Liver (tissue), 8 donors: ENCODE measurements at regions not wholly inside any gene's neighbourhood (a gene's known extent, or its start where the extent isn't known, plus 50 kb on each side); places are given as distances from the start of the nearest gene placed in this dataset.

Source experiments
- DNase-seq: peaks from one replicate; pipeline ENCODE4 v3.0.0-alpha.2; 2017; ENCODE audit warnings: low spot score
- H3K27ac ChIP-seq, 2 donors: one replicate each; pipeline ENCODE4 v1.7.0; 2013; ENCODE audit warnings: inconsistent platforms in 2 of 2, low read length in 2 of 2, control low read depth in 1 of 2, low read depth in 1 of 2, mild to moderate bottlenecking in 1 of 2
- H3K27me3 ChIP-seq, 4 donors: one replicate each; pipeline versions ENCODE4 v1.6.1 to v1.7.0; 2013; ENCODE audit warnings: low read length in 3 of 4, inconsistent platforms in 1 of 4, mild to moderate bottlenecking in 1 of 4, moderate library complexity in 1 of 4; ENCODE audit not compliant: control insufficient read depth in 4 of 4, insufficient read depth in 4 of 4
- H3K36me3 ChIP-seq, 4 donors: one replicate each; pipeline versions ENCODE4 v1.6.1 to v1.7.0; 2013; ENCODE audit warnings: low read length in 3 of 4, mild to moderate bottlenecking in 3 of 4, low read depth in 1 of 4, moderate library complexity in 1 of 4; ENCODE audit not compliant: control insufficient read depth in 4 of 4, insufficient read depth in 3 of 4
- H3K4me1 ChIP-seq, 4 donors: one replicate each; pipeline versions ENCODE4 v1.6.1 to v1.7.0; 2013; ENCODE audit warnings: low read length in 3 of 4, mild to moderate bottlenecking in 3 of 4, moderate library complexity in 1 of 4; ENCODE audit not compliant: control insufficient read depth in 4 of 4, insufficient read depth in 4 of 4
- H3K4me3 ChIP-seq, 3 donors: one replicate each; pipeline versions ENCODE4 v1.6.1 to v1.7.0; 2013; ENCODE audit warnings: low read length in 3 of 3, control low read depth in 1 of 3, low read depth in 1 of 3, mild to moderate bottlenecking in 1 of 3
- H3K9ac ChIP-seq, 2 donors: one replicate each; pipeline ENCODE4 v1.7.0; 2013; ENCODE audit warnings: low read length in 2 of 2, mild to moderate bottlenecking in 2 of 2, moderate library complexity in 2 of 2, control low read depth in 1 of 2, low read depth in 1 of 2
- H3K9me3 ChIP-seq, 4 donors: one replicate each; pipeline versions ENCODE4 v1.6.1 to v1.7.0; 2013; ENCODE audit warnings: low read length in 3 of 4; ENCODE audit not compliant: control insufficient read depth in 4 of 4
- EGR1 ChIP-seq, 2 donors: IDR thresholded peaks; 2 replicates each; pipeline ENCODE4 v1.6.1; 2016 to 2018; ENCODE audit warnings: antibody characterized with exemption in 2 of 2, low read depth in 2 of 2
- FOXA1 ChIP-seq: IDR thresholded peaks from 2 replicates; pipeline ENCODE4 v1.6.1; 2016; ENCODE audit warnings: antibody characterized with exemption
- FOXA2 ChIP-seq: IDR thresholded peaks from 2 replicates; pipeline ENCODE4 v1.6.1; 2016; ENCODE audit warnings: antibody characterized with exemption
- GABPA ChIP-seq, 2 donors: IDR thresholded peaks in 1 of 2; conservative IDR thresholded peaks in 1 of 2; 2 replicates each; pipeline ENCODE4 v1.6.1; 2016; ENCODE audit warnings: antibody characterized with exemption in 2 of 2, mild to moderate bottlenecking in 1 of 2, moderate library complexity in 1 of 2
- HNF4A ChIP-seq, 2 donors: conservative IDR thresholded peaks; 2 replicates each; pipeline ENCODE4 v1.6.1; 2016; ENCODE audit warnings: antibody characterized with exemption in 2 of 2, mild to moderate bottlenecking in 2 of 2
- HNF4G ChIP-seq: IDR thresholded peaks from 2 replicates; pipeline ENCODE4 v1.6.1; 2016; ENCODE audit warnings: antibody characterized with exemption
- JUND ChIP-seq, 2 donors: IDR thresholded peaks; 2 replicates each; pipeline ENCODE4 v1.6.1; 2016; ENCODE audit warnings: antibody characterized with exemption in 2 of 2
- NR2F2 ChIP-seq: IDR thresholded peaks from 2 replicates; pipeline ENCODE4 v1.6.1; 2016; ENCODE audit warnings: antibody characterized with exemption
- RAD21 ChIP-seq, 2 donors: IDR thresholded peaks; 2 replicates each; pipeline ENCODE4 v1.6.1; 2016; ENCODE audit warnings: antibody characterized with exemption in 2 of 2, mild to moderate bottlenecking in 2 of 2
- RXRA ChIP-seq, 2 donors: IDR thresholded peaks; 2 replicates each; pipeline ENCODE4 v1.6.1; 2017 to 2018; ENCODE audit warnings: antibody characterized with exemption in 2 of 2, mild to moderate bottlenecking in 1 of 2
- SP1 ChIP-seq: IDR thresholded peaks from 2 replicates; pipeline ENCODE4 v1.6.1; 2018; ENCODE audit warnings: antibody characterized with exemption, mild to moderate bottlenecking
- TAF1 ChIP-seq: conservative IDR thresholded peaks from 2 replicates; pipeline ENCODE4 v1.6.1; 2016; ENCODE audit warnings: antibody characterized with exemption, mild to moderate bottlenecking
- YY1 ChIP-seq: IDR thresholded peaks from 2 replicates; pipeline ENCODE4 v1.6.1; 2016; ENCODE audit warnings: antibody characterized with exemption, mild to moderate bottlenecking
- WGBS: extraction: QIAGEN DNeasy Blood & Tissue Kit; methylation state at CpG from one replicate; pipeline ENCODE4 v1.1.7; 2013; 5-methylcytosine and 5-hydroxymethylcytosine counted together
- TF ChIP-seq, protein P1 (sequence below): IDR thresholded peaks from 2 replicates; pipeline ENCODE4 v1.6.1; 2016; ENCODE audit warnings: antibody characterized with exemption
- TF ChIP-seq, protein P2 (sequence below): IDR thresholded peaks from 2 replicates; pipeline ENCODE4 v1.6.1; 2016; ENCODE audit warnings: antibody characterized with exemption, mild to moderate bottlenecking
- TF ChIP-seq, protein P3 (sequence below): IDR thresholded peaks from 2 replicates; pipeline ENCODE4 v1.6.1; 2016; ENCODE audit warnings: antibody characterized with exemption
- TF ChIP-seq, protein P4 (sequence below): fragments of 150-350 bp; IDR thresholded peaks from 2 replicates; pipeline ENCODE4 v1.5.1; 2017; ENCODE audit warnings: improper control_type of control experiment, low read depth, low read length; ENCODE audit not compliant: missing input control
- TF ChIP-seq, protein P5 (sequence below): IDR thresholded peaks from 2 replicates; pipeline ENCODE4 v1.6.1; 2016; ENCODE audit warnings: antibody characterized with exemption
- donor health status: healthy.
- donor health status: healthy.
- donor health status: healthy.
- donor health status: healthy.
- donor health status: healthy.

DNA sequence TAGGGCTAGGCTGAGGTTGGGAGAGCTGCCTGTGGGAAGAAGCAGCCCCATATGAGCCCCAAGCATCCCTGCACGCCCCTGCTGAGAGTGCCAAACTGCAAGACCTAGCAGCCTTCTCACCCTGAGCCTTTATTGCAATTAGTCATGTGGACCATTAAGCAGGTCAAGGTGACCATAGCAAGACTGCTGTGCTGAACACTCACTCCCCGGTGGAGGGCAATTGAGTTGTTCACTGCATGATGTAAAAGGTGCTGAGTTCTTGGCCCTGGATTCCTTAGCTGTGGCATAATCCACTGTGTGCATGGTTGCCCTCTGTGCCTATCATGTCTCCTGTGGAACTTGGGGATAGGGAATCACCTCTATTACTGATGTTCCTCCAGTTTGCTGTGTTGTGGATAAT is 131.1 kb downstream of the FOXD1 start (continued):
- TF ChIP-seq, protein P1, sequence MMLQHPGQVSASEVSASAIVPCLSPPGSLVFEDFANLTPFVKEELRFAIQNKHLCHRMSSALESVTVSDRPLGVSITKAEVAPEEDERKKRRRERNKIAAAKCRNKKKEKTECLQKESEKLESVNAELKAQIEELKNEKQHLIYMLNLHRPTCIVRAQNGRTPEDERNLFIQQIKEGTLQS = no peak
- TF ChIP-seq SP1 (no peak), TAF1 (no peak)

DNA sequence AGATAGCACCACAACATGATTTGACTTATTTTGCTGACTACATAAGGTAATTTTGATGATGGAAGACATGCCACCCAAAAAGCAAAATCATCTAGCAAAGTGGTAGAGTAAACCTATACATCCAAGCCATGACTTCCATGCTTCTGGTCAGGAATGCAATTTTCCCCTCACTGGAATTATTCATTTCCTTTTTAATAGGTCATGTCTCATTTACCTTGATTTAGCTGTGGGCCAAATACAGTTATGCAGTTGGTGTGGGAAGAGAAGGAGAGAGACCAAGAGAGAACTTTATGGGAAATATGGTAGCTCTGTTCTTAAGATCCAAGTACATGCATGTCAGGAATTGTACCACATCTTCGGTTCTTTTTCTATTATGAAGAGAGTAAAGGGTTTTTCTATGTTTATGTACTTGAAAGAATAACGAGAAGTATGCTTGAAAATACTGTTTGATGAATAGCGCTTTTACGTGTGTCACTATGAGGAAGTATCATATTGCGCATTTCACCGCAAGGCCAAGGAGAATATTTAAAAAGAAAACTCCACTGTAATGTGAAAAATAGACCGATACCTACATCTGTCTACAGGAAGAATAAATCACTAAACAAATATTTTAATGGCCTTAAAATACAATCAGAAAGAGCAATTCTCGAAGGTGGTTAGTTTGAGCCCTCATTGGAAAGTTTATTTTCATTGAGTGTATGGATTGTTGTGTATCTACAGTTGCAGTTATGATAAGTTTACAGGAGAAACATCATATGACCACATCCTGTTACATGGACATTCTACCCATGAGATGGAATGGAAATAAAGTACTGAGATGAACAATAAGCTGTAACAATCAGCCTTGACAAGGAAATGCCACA is 134.0 kb downstream of the FOXD1 start:
- Histone ChIP-seq H3K27ac (no peak overlapping the region), H3K36me3 (no peaks in the 10 kb centered on the region), H3K4me1 (peaks cover 0 to 5% (median 0%) of the 10 kb centered on the region in 4 donors), H3K9ac (no peak overlapping the region), H3K4me3 (no peak overlapping the region), H3K9me3 (peaks cover 0 to 2% (median 0%) of the 10 kb centered on the region in 4 donors), H3K27me3 (peaks cover 0 to 17% (median under 1%) of the 10 kb centered on the region in 4 donors)
- TF ChIP-seq SP1 (no peak), RXRA (IDR thresholded peaks at IDR 0.05) (no peak), GABPA (IDR thresholded peaks at IDR 0.05 in 1 of 2, conservative IDR thresholded peaks at IDR 0.05 in 1 of 2) (no peak), YY1 (no peak), EGR1 (IDR thresholded peaks at IDR 0.05; ENCODE audit: low read depth in 2 of 2) (no peak), RAD21 (IDR thresholded peaks at IDR 0.05) (no peak), HNF4G (no peak), JUND (IDR thresholded peaks at IDR 0.05) (no peak), HNF4A (conservative IDR thresholded peaks at IDR 0.05) (no peak), FOXA2 (no peak)
- TF ChIP-seq, protein P2, sequence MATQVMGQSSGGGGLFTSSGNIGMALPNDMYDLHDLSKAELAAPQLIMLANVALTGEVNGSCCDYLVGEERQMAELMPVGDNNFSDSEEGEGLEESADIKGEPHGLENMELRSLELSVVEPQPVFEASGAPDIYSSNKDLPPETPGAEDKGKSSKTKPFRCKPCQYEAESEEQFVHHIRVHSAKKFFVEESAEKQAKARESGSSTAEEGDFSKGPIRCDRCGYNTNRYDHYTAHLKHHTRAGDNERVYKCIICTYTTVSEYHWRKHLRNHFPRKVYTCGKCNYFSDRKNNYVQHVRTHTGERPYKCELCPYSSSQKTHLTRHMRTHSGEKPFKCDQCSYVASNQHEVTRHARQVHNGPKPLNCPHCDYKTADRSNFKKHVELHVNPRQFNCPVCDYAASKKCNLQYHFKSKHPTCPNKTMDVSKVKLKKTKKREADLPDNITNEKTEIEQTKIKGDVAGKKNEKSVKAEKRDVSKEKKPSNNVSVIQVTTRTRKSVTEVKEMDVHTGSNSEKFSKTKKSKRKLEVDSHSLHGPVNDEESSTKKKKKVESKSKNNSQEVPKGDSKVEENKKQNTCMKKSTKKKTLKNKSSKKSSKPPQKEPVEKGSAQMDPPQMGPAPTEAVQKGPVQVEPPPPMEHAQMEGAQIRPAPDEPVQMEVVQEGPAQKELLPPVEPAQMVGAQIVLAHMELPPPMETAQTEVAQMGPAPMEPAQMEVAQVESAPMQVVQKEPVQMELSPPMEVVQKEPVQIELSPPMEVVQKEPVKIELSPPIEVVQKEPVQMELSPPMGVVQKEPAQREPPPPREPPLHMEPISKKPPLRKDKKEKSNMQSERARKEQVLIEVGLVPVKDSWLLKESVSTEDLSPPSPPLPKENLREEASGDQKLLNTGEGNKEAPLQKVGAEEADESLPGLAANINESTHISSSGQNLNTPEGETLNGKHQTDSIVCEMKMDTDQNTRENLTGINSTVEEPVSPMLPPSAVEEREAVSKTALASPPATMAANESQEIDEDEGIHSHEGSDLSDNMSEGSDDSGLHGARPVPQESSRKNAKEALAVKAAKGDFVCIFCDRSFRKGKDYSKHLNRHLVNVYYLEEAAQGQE = no peak
- no peak for DNase-seq
- 77% methylated on average over 8 of the region's 8 CpGs for WGBS

DNA sequence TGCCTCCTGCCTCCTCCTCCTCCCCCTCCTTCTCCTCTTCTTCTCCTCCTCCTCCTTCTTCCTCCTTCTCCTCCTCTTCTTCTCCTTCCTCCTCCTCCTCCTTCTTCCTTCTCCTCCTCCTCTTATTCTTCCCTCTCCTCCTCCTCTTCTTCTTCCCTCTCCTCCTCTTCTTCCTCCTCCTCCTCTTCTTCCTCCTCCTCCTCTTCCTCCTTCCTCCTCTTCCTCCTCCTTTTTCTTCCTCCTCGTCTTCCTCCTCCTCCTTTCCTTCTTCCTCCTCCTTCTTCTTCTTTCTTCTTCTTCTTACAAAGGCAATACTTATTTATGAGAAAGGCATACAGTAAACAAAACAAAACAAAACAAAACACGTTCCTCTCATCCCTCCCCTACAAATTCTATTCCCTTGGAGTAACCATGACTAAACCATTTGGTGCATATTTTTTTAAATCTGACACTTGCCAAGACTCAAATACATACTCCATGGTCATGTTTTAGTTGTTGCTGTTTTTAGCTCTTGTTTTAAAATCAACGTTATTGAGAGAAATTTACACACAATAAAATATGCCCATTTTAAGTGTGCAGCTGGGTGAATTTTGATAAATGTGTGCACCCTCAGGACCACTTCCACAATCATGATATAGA is 135.6 kb downstream of the FOXD1 start:
- H3K27ac ChIP-seq = no peak overlapping the region
- H3K9ac ChIP-seq = no peak overlapping the region
- peaks cover 0 to 17% (median under 1%) of the 10 kb centered on the region in 4 donors for H3K27me3 ChIP-seq
- no peak overlapping the region for H3K4me3 ChIP-seq
- TF ChIP-seq TAF1 = no peak
- TF ChIP-seq, protein P3, sequence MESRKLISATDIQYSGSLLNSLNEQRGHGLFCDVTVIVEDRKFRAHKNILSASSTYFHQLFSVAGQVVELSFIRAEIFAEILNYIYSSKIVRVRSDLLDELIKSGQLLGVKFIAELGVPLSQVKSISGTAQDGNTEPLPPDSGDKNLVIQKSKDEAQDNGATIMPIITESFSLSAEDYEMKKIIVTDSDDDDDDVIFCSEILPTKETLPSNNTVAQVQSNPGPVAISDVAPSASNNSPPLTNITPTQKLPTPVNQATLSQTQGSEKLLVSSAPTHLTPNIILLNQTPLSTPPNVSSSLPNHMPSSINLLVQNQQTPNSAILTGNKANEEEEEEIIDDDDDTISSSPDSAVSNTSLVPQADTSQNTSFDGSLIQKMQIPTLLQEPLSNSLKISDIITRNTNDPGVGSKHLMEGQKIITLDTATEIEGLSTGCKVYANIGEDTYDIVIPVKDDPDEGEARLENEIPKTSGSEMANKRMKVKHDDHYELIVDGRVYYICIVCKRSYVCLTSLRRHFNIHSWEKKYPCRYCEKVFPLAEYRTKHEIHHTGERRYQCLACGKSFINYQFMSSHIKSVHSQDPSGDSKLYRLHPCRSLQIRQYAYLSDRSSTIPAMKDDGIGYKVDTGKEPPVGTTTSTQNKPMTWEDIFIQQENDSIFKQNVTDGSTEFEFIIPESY = no peak
- TF ChIP-seq RAD21 (IDR thresholded peaks at IDR 0.05) = no peak
- no peak for TF ChIP-seq HNF4G
- TF ChIP-seq FOXA1 = no peak
- TF ChIP-seq NR2F2 = no peak
- TF ChIP-seq, protein P4, sequence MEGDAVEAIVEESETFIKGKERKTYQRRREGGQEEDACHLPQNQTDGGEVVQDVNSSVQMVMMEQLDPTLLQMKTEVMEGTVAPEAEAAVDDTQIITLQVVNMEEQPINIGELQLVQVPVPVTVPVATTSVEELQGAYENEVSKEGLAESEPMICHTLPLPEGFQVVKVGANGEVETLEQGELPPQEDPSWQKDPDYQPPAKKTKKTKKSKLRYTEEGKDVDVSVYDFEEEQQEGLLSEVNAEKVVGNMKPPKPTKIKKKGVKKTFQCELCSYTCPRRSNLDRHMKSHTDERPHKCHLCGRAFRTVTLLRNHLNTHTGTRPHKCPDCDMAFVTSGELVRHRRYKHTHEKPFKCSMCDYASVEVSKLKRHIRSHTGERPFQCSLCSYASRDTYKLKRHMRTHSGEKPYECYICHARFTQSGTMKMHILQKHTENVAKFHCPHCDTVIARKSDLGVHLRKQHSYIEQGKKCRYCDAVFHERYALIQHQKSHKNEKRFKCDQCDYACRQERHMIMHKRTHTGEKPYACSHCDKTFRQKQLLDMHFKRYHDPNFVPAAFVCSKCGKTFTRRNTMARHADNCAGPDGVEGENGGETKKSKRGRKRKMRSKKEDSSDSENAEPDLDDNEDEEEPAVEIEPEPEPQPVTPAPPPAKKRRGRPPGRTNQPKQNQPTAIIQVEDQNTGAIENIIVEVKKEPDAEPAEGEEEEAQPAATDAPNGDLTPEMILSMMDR = no peak
- no peak for TF ChIP-seq FOXA2
- TF ChIP-seq, protein P5, sequence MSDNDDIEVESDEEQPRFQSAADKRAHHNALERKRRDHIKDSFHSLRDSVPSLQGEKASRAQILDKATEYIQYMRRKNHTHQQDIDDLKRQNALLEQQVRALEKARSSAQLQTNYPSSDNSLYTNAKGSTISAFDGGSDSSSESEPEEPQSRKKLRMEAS = no peak
- no peak for TF ChIP-seq RXRA (IDR thresholded peaks at IDR 0.05)
- H3K36me3 ChIP-seq = no peaks in the 10 kb centered on the region
- peaks cover 0 to 5% (median 0%) of the 10 kb centered on the region in 4 donors for H3K4me1 ChIP-seq
- 59% methylated on average over 3 of the region's 3 CpGs for WGBS
- no peak for DNase-seq
- H3K9me3 ChIP-seq = no peaks in the 10 kb centered on the region
